OCI-LY3 (cell line): ENCODE measurements at regions not wholly inside any gene's neighbourhood (a gene's known extent, or its start where the extent isn't known, plus 50 kb on each side); places are given as distances from the start of the nearest gene placed in this dataset.

Experiments
- CTCF ChIP-seq: fragments of 200-600, 300-600 bp; sonication (generic); IDR thresholded peaks from 2 replicates; pipeline ENCODE4 v1.5.1; 2014; ENCODE audit warnings: antibody characterized with exemption, low read length, low read depth
- EZH2phosphoT487 ChIP-seq: fragments of 200-600 bp; shearing (Covaris generic); IDR thresholded peaks from 2 replicates; pipeline ENCODE4 v1.6.1; 2018; ENCODE audit warnings: antibody characterized with exemption, mixed run types, low read depth

- TF ChIP-seq CTCF (no peak), EZH2phosphoT487 (no peak)
Measured at GRCh38 chr2:132280912-132281311, 119.2 kb upstream of the ANKRD30BL start.
